ENCODE measurements at regions not wholly inside any gene's neighbourhood (a gene's known extent, or its start where the extent isn't known, plus 50 kb on each side); places are given as distances from the start of the nearest gene placed in this dataset.

DNA sequence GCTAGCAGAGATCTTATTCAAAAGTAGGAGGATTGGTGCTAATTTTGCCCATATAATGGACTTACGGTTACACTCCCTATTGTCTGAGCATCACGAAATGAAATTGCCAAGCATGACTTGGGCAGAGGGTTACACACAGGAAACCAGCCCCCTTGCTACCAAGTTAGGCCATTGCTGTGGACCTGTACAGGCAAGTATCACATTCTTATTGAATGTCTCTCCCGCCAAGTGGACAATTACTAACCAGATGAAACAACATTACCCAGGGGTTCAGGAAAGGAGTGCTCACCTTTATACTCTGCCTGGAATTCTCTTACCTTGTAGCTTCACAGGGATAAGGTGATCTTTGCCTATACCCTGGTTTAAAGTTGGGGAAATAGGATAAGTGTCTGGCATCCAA is 70.6 kb upstream of the TOX3 start (continued):
- TF ChIP-seq, protein P1, sequence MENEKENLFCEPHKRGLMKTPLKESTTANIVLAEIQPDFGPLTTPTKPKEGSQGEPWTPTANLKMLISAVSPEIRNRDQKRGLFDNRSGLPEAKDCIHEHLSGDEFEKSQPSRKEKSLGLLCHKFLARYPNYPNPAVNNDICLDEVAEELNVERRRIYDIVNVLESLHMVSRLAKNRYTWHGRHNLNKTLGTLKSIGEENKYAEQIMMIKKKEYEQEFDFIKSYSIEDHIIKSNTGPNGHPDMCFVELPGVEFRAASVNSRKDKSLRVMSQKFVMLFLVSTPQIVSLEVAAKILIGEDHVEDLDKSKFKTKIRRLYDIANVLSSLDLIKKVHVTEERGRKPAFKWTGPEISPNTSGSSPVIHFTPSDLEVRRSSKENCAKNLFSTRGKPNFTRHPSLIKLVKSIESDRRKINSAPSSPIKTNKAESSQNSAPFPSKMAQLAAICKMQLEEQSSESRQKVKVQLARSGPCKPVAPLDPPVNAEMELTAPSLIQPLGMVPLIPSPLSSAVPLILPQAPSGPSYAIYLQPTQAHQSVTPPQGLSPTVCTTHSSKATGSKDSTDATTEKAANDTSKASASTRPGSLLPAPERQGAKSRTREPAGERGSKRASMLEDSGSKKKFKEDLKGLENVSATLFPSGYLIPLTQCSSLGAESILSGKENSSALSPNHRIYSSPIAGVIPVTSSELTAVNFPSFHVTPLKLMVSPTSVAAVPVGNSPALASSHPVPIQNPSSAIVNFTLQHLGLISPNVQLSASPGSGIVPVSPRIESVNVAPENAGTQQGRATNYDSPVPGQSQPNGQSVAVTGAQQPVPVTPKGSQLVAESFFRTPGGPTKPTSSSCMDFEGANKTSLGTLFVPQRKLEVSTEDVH (IDR thresholded peaks at IDR 0.05; ENCODE audit: low read depth, partially characterized antibody): no peak
- TF ChIP-seq, protein P2, sequence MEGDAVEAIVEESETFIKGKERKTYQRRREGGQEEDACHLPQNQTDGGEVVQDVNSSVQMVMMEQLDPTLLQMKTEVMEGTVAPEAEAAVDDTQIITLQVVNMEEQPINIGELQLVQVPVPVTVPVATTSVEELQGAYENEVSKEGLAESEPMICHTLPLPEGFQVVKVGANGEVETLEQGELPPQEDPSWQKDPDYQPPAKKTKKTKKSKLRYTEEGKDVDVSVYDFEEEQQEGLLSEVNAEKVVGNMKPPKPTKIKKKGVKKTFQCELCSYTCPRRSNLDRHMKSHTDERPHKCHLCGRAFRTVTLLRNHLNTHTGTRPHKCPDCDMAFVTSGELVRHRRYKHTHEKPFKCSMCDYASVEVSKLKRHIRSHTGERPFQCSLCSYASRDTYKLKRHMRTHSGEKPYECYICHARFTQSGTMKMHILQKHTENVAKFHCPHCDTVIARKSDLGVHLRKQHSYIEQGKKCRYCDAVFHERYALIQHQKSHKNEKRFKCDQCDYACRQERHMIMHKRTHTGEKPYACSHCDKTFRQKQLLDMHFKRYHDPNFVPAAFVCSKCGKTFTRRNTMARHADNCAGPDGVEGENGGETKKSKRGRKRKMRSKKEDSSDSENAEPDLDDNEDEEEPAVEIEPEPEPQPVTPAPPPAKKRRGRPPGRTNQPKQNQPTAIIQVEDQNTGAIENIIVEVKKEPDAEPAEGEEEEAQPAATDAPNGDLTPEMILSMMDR (IDR thresholded peaks at IDR 0.05 in 2 of 3, conservative IDR thresholded peaks at IDR 0.05 in 1 of 3; ENCODE audit: control insufficient read depth in 2 of 3, extremely low read depth in 1 of 3, insufficient read depth in 1 of 3, low read depth in 3 of 3, low read length in 3 of 3): no peak

GRCh38 chr16:52613508-52613907 is 66.6 kb upstream of the TOX3 start:
- POLR2A ChIA-PET: no interaction called here
- H3K36me3 ChIP-seq (ENCODE audit: control insufficient read depth in 2 of 2, insufficient read depth in 2 of 2, low read length in 1 of 2): no peaks in the 10 kb centered on the region
- no peak overlapping the region for H2AFZ ChIP-seq (ENCODE audit: control insufficient read depth, low read depth, low read length)
- intact Hi-C loops (cut with micrococcal nuclease; ENCODE audit: unreplicated experiment): no loop called here
- no peak overlapping the region for H3K4me2 ChIP-seq (ENCODE audit: control insufficient read depth, insufficient read depth)
- H3K9me3 ChIP-seq (replicated peaks; ENCODE audit: control insufficient read depth, insufficient read depth, low read length): no peaks in the 10 kb centered on the region
- in situ Hi-C loops (cut with MboI): no loop called here
- H3K4me3 ChIP-seq: no peak overlapping the region
- BruUV-seq (replicated peaks): no TSS peak
- H4K20me1 ChIP-seq (ENCODE audit: control insufficient read depth, insufficient read depth): no peaks in the 10 kb centered on the region
- ATAC-seq (no peak), FAIRE-seq (no peak), DNase-seq (ENCODE audit: low read depth, low spot score) (no peak)
- RAD21 ChIA-PET (ENCODE audit: unreplicated experiment): no interaction called here
- H3K79me2 ChIP-seq (ENCODE audit: control insufficient read depth, insufficient read depth, low read length): no peaks in the 10 kb centered on the region
- 0% methylated on average over 2 of the region's 2 CpGs for WGBS (ENCODE audit: insufficient coverage, insufficient replicate concordance, low lambda C conversion rate, missing lambda C conversion rate)
- H3K9ac ChIP-seq (ENCODE audit: control insufficient read depth, insufficient read depth, low read length): no peak overlapping the region
- TF ChIP-seq, protein P3, sequence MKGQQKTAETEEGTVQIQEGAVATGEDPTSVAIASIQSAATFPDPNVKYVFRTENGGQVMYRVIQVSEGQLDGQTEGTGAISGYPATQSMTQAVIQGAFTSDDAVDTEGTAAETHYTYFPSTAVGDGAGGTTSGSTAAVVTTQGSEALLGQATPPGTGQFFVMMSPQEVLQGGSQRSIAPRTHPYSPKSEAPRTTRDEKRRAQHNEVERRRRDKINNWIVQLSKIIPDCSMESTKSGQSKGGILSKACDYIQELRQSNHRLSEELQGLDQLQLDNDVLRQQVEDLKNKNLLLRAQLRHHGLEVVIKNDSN (IDR thresholded peaks at IDR 0.05; ENCODE audit: borderline replicate concordance, extremely low read length, insufficient read depth, low read depth, low read length): peak; percentile 8
- TF ChIP-seq RAD51 (IDR thresholded peaks at IDR 0.05): peak; percentile 33; the same call in 1 of the 2 replicates
- no peak for TF ChIP-seq NR2C2 (IDR thresholded peaks at IDR 0.05; ENCODE audit: borderline replicate concordance, control insufficient read depth, insufficient read length, low read depth)
- SMC1A ChIA-PET (ENCODE audit: uncharacterized antibody, unreplicated experiment): no interaction called here
- no peaks in the 10 kb centered on the region for H3K4me1 ChIP-seq (ENCODE audit: control insufficient read depth, insufficient read depth, low read length)
- no peak overlapping the region for H3K27ac ChIP-seq (ENCODE audit: control insufficient read depth, insufficient read depth)
- no peaks in the 10 kb centered on the region for H3K27me3 ChIP-seq (replicated peaks in 1 of 2; ENCODE audit: control insufficient read depth in 2 of 2, insufficient read depth in 2 of 2, low read length in 1 of 2)
- CTCF ChIA-PET: no interaction called here

All from GM12878 (cell line).